ENCODE measurements at regions not wholly inside any gene's neighbourhood (a gene's known extent, or its start where the extent isn't known, plus 50 kb on each side); places are given as distances from the start of the nearest gene placed in this dataset.

DNA sequence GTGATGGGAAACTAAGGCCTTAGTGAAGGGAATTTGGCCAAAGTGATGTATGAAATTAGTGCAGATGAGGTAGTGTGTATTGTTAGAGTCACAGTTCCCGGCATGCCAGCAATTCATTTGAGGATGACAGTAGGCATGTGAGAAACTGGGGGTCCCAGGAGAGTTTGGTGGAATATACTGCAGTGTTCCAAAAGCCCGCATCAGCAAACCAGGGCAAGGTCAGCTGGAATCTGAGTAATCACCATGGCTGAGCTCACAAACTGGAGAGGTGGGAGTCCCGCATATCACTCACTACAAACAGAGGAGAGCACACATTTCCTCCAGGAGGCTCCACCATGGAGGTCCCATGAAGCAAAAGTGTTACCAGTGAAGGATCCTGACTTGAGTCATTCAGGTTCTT lies 740.7 kb downstream of the TNS3 start:
- Histone ChIP-seq H3K27me3 (ENCODE audit: insufficient read depth) (no peaks in the 10 kb centered on the region), H3F3A (replicated peaks; ENCODE audit: low read depth) (no peaks in the 10 kb centered on the region), H3K4me3 (no peak overlapping the region), H3K9me2 (ENCODE audit: insufficient read depth) (peaks cover 3% of the 10 kb centered on the region; the same call in 1 of the 2 replicates), H3K36me3 (ENCODE audit: insufficient read depth) (no peaks in the 10 kb centered on the region), H3K27ac (ENCODE audit: low read depth) (no peak overlapping the region), H3K4me2 (no peak overlapping the region), H3K79me2 (replicated peaks; ENCODE audit: insufficient read depth) (no peaks in the 10 kb centered on the region), H4K20me1 (replicated peaks; ENCODE audit: insufficient read depth) (no peaks in the 10 kb centered on the region), H3K4me1 (ENCODE audit: insufficient read depth) (no peaks in the 10 kb centered on the region), H2AFZ (peak overlapping the region; percentile 63; the same call in 1 of the 2 replicates)
- no peak for DNase-seq (ENCODE audit: low spot score)
- Mint-ChIP-seq H3K4me1 (no peaks in the 10 kb centered on the region), H3K27me3 (ENCODE audit: insufficient read depth, low read depth, poor library complexity) (no peaks in the 10 kb centered on the region), H3K9me3 (no peaks in the 10 kb centered on the region), H3K27ac (no peak overlapping the region), H3K4me3 (no peak overlapping the region), H3K36me3 (ENCODE audit: low read depth) (no peaks in the 10 kb centered on the region)
- ATAC-seq, result no peak
- no peak for TF ChIP-seq NANOG (IDR thresholded peaks at IDR 0.05; ENCODE audit: borderline replicate concordance)
- TF ChIP-seq, protein P1, sequence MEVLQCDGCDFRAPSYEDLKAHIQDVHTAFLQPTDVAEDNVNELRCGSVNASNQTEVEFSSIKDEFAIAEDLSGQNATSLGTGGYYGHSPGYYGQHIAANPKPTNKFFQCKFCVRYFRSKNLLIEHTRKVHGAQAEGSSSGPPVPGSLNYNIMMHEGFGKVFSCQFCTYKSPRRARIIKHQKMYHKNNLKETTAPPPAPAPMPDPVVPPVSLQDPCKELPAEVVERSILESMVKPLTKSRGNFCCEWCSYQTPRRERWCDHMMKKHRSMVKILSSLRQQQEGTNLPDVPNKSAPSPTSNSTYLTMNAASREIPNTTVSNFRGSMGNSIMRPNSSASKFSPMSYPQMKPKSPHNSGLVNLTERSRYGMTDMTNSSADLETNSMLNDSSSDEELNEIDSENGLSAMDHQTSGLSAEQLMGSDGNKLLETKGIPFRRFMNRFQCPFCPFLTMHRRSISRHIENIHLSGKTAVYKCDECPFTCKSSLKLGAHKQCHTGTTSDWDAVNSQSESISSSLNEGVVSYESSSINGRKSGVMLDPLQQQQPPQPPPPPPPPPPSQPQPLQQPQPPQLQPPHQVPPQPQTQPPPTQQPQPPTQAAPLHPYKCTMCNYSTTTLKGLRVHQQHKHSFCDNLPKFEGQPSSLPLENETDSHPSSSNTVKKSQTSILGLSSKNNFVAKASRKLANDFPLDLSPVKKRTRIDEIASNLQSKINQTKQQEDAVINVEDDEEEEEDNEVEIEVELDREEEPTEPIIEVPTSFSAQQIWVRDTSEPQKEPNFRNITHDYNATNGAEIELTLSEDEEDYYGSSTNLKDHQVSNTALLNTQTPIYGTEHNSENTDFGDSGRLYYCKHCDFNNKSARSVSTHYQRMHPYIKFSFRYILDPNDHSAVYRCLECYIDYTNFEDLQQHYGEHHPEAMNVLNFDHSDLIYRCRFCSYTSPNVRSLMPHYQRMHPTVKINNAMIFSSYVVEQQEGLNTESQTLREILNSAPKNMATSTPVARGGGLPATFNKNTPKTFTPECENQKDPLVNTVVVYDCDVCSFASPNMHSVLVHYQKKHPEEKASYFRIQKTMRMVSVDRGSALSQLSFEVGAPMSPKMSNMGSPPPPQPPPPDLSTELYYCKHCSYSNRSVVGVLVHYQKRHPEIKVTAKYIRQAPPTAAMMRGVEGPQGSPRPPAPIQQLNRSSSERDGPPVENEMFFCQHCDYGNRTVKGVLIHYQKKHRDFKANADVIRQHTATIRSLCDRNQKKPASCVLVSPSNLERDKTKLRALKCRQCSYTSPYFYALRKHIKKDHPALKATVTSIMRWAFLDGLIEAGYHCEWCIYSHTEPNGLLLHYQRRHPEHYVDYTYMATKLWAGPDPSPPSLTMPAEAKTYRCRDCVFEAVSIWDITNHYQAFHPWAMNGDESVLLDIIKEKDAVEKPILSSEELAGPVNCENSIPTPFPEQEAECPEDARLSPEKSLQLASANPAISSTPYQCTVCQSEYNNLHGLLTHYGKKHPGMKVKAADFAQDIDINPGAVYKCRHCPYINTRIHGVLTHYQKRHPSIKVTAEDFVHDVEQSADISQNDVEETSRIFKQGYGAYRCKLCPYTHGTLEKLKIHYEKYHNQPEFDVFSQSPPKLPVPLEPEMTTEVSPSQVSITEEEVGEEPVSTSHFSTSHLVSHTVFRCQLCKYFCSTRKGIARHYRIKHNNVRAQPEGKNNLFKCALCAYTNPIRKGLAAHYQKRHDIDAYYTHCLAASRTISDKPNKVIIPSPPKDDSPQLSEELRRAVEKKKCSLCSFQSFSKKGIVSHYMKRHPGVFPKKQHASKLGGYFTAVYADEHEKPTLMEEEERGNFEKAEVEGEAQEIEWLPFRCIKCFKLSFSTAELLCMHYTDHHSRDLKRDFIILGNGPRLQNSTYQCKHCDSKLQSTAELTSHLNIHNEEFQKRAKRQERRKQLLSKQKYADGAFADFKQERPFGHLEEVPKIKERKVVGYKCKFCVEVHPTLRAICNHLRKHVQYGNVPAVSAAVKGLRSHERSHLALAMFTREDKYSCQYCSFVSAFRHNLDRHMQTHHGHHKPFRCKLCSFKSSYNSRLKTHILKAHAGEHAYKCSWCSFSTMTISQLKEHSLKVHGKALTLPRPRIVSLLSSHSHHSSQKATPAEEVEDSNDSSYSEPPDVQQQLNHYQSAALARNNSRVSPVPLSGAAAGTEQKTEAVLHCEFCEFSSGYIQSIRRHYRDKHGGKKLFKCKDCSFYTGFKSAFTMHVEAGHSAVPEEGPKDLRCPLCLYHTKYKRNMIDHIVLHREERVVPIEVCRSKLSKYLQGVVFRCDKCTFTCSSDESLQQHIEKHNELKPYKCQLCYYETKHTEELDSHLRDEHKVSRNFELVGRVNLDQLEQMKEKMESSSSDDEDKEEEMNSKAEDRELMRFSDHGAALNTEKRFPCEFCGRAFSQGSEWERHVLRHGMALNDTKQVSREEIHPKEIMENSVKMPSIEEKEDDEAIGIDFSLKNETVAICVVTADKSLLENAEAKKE (CRISPR knock-in tag; IDR thresholded peaks at IDR 0.05), result no peak
- no peak for TF ChIP-seq ZNF114 (CRISPR knock-in tag; IDR thresholded peaks at IDR 0.05)
- TF ChIP-seq CREB1 (CRISPR knock-in tag; IDR thresholded peaks at IDR 0.05; ENCODE audit: low read depth), result no peak
- TF ChIP-seq, protein P2, sequence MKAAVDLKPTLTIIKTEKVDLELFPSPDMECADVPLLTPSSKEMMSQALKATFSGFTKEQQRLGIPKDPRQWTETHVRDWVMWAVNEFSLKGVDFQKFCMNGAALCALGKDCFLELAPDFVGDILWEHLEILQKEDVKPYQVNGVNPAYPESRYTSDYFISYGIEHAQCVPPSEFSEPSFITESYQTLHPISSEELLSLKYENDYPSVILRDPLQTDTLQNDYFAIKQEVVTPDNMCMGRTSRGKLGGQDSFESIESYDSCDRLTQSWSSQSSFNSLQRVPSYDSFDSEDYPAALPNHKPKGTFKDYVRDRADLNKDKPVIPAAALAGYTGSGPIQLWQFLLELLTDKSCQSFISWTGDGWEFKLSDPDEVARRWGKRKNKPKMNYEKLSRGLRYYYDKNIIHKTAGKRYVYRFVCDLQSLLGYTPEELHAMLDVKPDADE (IDR thresholded peaks at IDR 0.05), result no peak
- TF ChIP-seq POLR2AphosphoS5 (IDR thresholded peaks at IDR 0.05; ENCODE audit: low read depth), result no peak
- no peak for TF ChIP-seq EZH2 (IDR thresholded peaks at IDR 0.05; ENCODE audit: low read depth, unreplicated experiment)
- TF ChIP-seq, protein P3, sequence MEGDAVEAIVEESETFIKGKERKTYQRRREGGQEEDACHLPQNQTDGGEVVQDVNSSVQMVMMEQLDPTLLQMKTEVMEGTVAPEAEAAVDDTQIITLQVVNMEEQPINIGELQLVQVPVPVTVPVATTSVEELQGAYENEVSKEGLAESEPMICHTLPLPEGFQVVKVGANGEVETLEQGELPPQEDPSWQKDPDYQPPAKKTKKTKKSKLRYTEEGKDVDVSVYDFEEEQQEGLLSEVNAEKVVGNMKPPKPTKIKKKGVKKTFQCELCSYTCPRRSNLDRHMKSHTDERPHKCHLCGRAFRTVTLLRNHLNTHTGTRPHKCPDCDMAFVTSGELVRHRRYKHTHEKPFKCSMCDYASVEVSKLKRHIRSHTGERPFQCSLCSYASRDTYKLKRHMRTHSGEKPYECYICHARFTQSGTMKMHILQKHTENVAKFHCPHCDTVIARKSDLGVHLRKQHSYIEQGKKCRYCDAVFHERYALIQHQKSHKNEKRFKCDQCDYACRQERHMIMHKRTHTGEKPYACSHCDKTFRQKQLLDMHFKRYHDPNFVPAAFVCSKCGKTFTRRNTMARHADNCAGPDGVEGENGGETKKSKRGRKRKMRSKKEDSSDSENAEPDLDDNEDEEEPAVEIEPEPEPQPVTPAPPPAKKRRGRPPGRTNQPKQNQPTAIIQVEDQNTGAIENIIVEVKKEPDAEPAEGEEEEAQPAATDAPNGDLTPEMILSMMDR (conservative IDR thresholded peaks at IDR 0.05; ENCODE audit: low read depth in 2 of 2), result no peak
- no peak for TF ChIP-seq STAT1 (IDR thresholded peaks at IDR 0.05; ENCODE audit: unreplicated experiment)
- TF ChIP-seq JUNB (IDR thresholded peaks at IDR 0.05; ENCODE audit: unreplicated experiment), result no peak
- no peak for TF ChIP-seq ZNF331 (CRISPR knock-in tag; IDR thresholded peaks at IDR 0.05; ENCODE audit: low read depth)
- no peak for TF ChIP-seq EZH2phosphoT487 (IDR thresholded peaks at IDR 0.05; ENCODE audit: unreplicated experiment)
- TF ChIP-seq, protein P4, sequence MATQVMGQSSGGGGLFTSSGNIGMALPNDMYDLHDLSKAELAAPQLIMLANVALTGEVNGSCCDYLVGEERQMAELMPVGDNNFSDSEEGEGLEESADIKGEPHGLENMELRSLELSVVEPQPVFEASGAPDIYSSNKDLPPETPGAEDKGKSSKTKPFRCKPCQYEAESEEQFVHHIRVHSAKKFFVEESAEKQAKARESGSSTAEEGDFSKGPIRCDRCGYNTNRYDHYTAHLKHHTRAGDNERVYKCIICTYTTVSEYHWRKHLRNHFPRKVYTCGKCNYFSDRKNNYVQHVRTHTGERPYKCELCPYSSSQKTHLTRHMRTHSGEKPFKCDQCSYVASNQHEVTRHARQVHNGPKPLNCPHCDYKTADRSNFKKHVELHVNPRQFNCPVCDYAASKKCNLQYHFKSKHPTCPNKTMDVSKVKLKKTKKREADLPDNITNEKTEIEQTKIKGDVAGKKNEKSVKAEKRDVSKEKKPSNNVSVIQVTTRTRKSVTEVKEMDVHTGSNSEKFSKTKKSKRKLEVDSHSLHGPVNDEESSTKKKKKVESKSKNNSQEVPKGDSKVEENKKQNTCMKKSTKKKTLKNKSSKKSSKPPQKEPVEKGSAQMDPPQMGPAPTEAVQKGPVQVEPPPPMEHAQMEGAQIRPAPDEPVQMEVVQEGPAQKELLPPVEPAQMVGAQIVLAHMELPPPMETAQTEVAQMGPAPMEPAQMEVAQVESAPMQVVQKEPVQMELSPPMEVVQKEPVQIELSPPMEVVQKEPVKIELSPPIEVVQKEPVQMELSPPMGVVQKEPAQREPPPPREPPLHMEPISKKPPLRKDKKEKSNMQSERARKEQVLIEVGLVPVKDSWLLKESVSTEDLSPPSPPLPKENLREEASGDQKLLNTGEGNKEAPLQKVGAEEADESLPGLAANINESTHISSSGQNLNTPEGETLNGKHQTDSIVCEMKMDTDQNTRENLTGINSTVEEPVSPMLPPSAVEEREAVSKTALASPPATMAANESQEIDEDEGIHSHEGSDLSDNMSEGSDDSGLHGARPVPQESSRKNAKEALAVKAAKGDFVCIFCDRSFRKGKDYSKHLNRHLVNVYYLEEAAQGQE (IDR thresholded peaks at IDR 0.05; ENCODE audit: unreplicated experiment), result no peak
